ENCODE measurements at regions not wholly inside any gene's neighbourhood (a gene's known extent, or its start where the extent isn't known, plus 50 kb on each side); places are given as distances from the start of the nearest gene placed in this dataset.

DNA sequence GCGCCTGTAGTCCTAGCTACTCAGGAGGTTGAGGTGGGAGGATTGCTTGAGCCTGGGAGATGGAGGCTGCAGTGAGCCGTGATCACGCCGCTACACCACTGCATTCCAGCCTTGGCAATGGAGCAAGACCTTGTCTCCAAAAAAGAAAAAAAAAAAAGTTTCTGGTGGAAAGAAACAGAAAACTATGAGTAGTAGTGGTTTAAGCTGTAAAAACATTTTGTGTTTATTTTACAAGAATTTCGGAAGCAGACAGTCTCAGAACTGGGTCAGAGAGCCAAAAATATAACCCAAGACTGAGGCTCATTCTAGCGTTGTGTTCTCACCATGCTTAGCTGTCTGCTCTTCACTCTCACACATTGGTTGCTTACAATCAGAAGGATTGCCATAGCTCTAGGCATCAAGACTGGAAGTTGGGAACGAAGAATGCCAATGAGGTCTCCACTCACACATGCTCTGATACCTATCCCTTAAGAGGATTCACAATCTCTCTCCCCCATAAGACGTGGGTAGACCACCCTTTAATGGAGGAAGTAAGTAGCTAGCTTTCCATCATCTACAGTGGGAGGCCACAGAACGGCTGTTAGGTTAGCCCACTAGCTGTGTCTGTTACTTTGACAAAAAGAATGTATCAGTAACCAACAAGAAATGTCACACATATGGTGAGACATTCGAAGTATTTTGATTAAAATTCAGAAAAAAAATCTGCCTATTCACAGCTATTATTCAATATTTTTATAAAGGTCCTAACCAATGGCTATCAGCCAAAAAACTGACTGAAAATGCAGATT lies 117.6 kb upstream of the RASSF8 start:
- no peaks in the 10 kb centered on the region for H3K4me1 Mint-ChIP-seq (ENCODE audit: low read depth)
- H3K27ac Mint-ChIP-seq, result no peak overlapping the region
- H3K4me3 Mint-ChIP-seq, result no peak overlapping the region
- no peak for DNase-seq (ENCODE audit: low spot score)
- no peaks in the 10 kb centered on the region for H3K36me3 Mint-ChIP-seq (ENCODE audit: low read depth)
- intact Hi-C loops (cut with micrococcal nuclease), result no loop called here
- H3K27me3 Mint-ChIP-seq (ENCODE audit: insufficient read depth), result peaks cover 2% of the 10 kb centered on the region
- H3K9me3 Mint-ChIP-seq, result no peaks in the 10 kb centered on the region

GRCh38 chr12:25842254-25842653 lies 116.2 kb upstream of the RASSF8 start:
- Mint-ChIP-seq H3K9me3 (no peaks in the 10 kb centered on the region), H3K27me3 (ENCODE audit: insufficient read depth) (peaks cover 2% of the 10 kb centered on the region), H3K27ac (no peak overlapping the region), H3K36me3 (ENCODE audit: low read depth) (no peaks in the 10 kb centered on the region), H3K4me1 (ENCODE audit: low read depth) (no peaks in the 10 kb centered on the region), H3K4me3 (no peak overlapping the region)
- DNase-seq (ENCODE audit: low spot score), result no peak
- intact Hi-C loops (cut with micrococcal nuclease), result no loop called here

DNA sequence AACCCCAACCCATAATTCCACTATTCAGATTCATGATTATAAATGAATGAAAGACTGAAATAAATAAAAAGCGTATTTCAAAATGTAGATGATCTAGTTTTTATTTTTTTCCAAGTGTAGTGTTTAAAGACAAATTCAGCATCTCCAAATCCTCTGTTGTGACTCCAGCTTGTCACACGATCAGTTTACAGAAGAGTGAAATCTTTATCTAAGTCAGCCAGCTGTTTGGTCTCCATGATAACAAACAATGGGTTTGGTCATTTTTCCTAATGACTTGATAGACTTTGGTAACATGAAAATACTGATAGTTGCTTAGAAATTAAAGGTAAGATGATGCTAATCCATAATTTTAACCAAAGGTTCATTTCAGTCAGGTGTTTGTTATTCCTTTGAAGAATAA lies 114.5 kb upstream of the RASSF8 start:
- H3K4me1 Mint-ChIP-seq (ENCODE audit: low read depth), result no peaks in the 10 kb centered on the region
- H3K27me3 Mint-ChIP-seq (ENCODE audit: insufficient read depth), result peaks cover 2% of the 10 kb centered on the region
- no peak overlapping the region for H3K4me3 Mint-ChIP-seq
- H3K9me3 Mint-ChIP-seq, result no peaks in the 10 kb centered on the region
- no peak overlapping the region for H3K27ac Mint-ChIP-seq
- no peaks in the 10 kb centered on the region for H3K36me3 Mint-ChIP-seq (ENCODE audit: low read depth)
- intact Hi-C loops (cut with micrococcal nuclease), result no loop called here
- no peak for DNase-seq (ENCODE audit: low spot score)

- intact Hi-C loops (cut with micrococcal nuclease), result no loop called here
- H3K27ac Mint-ChIP-seq, result no peak overlapping the region
- no peaks in the 10 kb centered on the region for H3K36me3 Mint-ChIP-seq (ENCODE audit: low read depth)
Measured at GRCh38 chr12:25845415-25845814, 113.1 kb upstream of the RASSF8 start.

GRCh38 chr12:25852792-25853191 lies 105.7 kb upstream of the RASSF8 start:
- intact Hi-C loops (cut with micrococcal nuclease), result no loop called here
- Mint-ChIP-seq H3K4me1 (ENCODE audit: low read depth) (no peaks in the 10 kb centered on the region), H3K27me3 (ENCODE audit: insufficient read depth) (peaks cover 2% of the 10 kb centered on the region), H3K9me3 (no peaks in the 10 kb centered on the region), H3K4me3 (no peak overlapping the region), H3K36me3 (ENCODE audit: low read depth) (no peaks in the 10 kb centered on the region), H3K27ac (no peak overlapping the region)
- no peak for DNase-seq (ENCODE audit: low spot score)

More at GRCh38 chr12:25845415-25845814, 113.1 kb upstream of the RASSF8 start:
- no peaks in the 10 kb centered on the region for H3K4me1 Mint-ChIP-seq (ENCODE audit: low read depth)
- H3K27me3 Mint-ChIP-seq (ENCODE audit: insufficient read depth), result peaks cover 2% of the 10 kb centered on the region
- no peak for DNase-seq (ENCODE audit: low spot score)
- no peaks in the 10 kb centered on the region for H3K9me3 Mint-ChIP-seq
- no peak overlapping the region for H3K4me3 Mint-ChIP-seq

DNA sequence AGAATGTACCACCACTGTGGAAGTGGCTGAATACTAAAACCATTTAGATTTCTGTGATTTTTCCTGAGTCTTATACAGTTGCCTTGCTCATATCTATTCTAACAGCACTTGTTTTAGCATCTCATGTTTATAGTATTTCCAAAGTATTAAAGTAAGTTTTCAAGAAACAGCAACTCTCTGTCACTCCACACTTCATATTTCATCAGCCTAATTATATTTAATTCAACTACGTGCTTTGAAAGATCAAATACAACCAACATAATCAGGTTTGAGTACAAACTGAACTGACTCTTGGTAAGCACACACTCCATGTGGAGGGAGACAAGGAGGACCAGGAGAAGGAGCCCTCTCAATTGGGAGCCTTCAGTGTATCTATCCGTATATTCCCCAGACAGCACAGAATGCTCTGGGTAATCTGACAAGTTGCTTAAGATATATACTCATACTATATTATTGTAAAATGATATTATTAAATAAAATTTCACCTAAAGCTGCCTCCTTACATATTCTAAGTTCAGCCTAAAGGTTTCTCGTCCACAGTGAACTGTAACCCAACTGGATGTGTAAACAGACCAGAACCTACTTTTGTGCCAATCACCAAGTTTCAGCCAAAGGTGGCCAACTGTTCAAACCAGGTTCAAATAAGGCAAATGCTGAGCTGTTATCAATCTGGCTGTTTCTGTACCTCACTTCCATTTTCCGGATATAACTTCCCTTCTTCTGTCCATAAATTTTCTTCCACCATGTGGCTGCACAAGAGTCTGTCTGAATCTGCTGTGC lies 105.0 kb upstream of the RASSF8 start:
- Mint-ChIP-seq H3K4me1 (ENCODE audit: low read depth) (no peaks in the 10 kb centered on the region), H3K4me3 (no peak overlapping the region), H3K27ac (no peak overlapping the region), H3K27me3 (ENCODE audit: insufficient read depth) (peaks cover 2% of the 10 kb centered on the region), H3K9me3 (no peaks in the 10 kb centered on the region), H3K36me3 (ENCODE audit: low read depth) (no peaks in the 10 kb centered on the region)
- no peak for DNase-seq (ENCODE audit: low spot score)
- intact Hi-C loops (cut with micrococcal nuclease), result no loop called here

DNA sequence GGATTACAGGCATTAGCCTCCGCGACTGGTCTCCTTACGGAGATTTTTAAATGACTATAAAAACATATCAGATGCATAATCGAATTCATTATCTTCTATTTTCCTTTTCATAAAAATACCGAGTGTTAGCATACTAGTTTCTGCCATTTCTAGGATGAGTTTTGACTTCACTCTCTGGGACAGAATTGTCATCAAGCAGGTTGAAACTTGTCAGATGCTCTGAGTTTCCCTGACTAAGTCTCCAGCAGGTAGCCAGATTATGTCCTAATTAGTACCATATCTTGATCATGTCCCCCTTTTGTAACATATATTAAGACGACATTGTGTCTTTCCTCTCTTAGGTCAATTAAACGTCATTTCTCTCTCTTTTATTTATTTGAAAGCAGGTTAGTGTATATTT lies 103.5 kb upstream of the RASSF8 start:
- Mint-ChIP-seq H3K4me1 (ENCODE audit: low read depth) (peaks cover 11% of the 10 kb centered on the region), H3K36me3 (ENCODE audit: low read depth) (no peaks in the 10 kb centered on the region), H3K9me3 (no peaks in the 10 kb centered on the region), H3K27ac (no peak overlapping the region), H3K27me3 (ENCODE audit: insufficient read depth) (peaks cover 2% of the 10 kb centered on the region), H3K4me3 (no peak overlapping the region)
- intact Hi-C loops (cut with micrococcal nuclease), result no loop called here
- DNase-seq (ENCODE audit: low spot score), result no peak

GRCh38 chr12:25855716-25856115 lies 102.8 kb upstream of the RASSF8 start:
- intact Hi-C loops (cut with micrococcal nuclease), result no loop called here
- H3K27ac Mint-ChIP-seq, result no peak overlapping the region

GRCh38 chr12:25859976-25860375 lies 98.5 kb upstream of the RASSF8 start:
- no peaks in the 10 kb centered on the region for H3K36me3 Mint-ChIP-seq (ENCODE audit: low read depth)
- peaks cover 12% of the 10 kb centered on the region for H3K4me1 Mint-ChIP-seq (ENCODE audit: low read depth)
- intact Hi-C loops (cut with micrococcal nuclease), result no loop called here
- H3K27ac Mint-ChIP-seq, result no peak overlapping the region
- DNase-seq (ENCODE audit: low spot score), result no peak
- no peaks in the 10 kb centered on the region for H3K27me3 Mint-ChIP-seq (ENCODE audit: insufficient read depth)
- H3K4me3 Mint-ChIP-seq, result no peak overlapping the region
- no peaks in the 10 kb centered on the region for H3K9me3 Mint-ChIP-seq

More at GRCh38 chr12:25855716-25856115, 102.8 kb upstream of the RASSF8 start:
- peaks cover 2% of the 10 kb centered on the region for H3K27me3 Mint-ChIP-seq (ENCODE audit: insufficient read depth)
- no peak overlapping the region for H3K4me3 Mint-ChIP-seq
- no peak for DNase-seq (ENCODE audit: low spot score)
- no peaks in the 10 kb centered on the region for H3K36me3 Mint-ChIP-seq (ENCODE audit: low read depth)
- no peaks in the 10 kb centered on the region for H3K9me3 Mint-ChIP-seq
- peaks cover 12% of the 10 kb centered on the region for H3K4me1 Mint-ChIP-seq (ENCODE audit: low read depth)

DNA sequence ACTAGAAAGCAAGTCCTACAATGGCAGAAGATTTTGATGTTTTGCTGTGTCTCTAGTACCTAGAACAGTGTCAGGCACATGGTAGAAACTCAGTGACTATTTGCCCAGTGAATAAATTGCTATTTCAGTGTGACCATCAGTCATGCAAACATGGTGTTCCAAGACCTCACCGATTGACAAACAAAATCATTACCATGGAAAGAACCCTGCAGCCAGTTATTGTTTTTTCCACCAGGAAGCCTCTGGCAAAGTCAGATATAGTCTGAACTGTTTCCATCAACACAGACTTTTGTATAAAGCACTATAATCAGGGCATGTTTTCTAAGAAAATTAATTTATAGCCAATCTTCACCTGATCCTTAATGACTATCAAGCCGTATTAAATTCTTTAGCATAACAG lies 97.3 kb upstream of the RASSF8 start:
- Mint-ChIP-seq H3K27ac (no peak overlapping the region), H3K4me1 (ENCODE audit: low read depth) (peaks cover 12% of the 10 kb centered on the region), H3K36me3 (ENCODE audit: low read depth) (no peaks in the 10 kb centered on the region), H3K4me3 (no peak overlapping the region), H3K27me3 (ENCODE audit: insufficient read depth) (no peaks in the 10 kb centered on the region), H3K9me3 (no peaks in the 10 kb centered on the region)
- intact Hi-C loops (cut with micrococcal nuclease), result no loop called here
- no peak for DNase-seq (ENCODE audit: low spot score)

DNA sequence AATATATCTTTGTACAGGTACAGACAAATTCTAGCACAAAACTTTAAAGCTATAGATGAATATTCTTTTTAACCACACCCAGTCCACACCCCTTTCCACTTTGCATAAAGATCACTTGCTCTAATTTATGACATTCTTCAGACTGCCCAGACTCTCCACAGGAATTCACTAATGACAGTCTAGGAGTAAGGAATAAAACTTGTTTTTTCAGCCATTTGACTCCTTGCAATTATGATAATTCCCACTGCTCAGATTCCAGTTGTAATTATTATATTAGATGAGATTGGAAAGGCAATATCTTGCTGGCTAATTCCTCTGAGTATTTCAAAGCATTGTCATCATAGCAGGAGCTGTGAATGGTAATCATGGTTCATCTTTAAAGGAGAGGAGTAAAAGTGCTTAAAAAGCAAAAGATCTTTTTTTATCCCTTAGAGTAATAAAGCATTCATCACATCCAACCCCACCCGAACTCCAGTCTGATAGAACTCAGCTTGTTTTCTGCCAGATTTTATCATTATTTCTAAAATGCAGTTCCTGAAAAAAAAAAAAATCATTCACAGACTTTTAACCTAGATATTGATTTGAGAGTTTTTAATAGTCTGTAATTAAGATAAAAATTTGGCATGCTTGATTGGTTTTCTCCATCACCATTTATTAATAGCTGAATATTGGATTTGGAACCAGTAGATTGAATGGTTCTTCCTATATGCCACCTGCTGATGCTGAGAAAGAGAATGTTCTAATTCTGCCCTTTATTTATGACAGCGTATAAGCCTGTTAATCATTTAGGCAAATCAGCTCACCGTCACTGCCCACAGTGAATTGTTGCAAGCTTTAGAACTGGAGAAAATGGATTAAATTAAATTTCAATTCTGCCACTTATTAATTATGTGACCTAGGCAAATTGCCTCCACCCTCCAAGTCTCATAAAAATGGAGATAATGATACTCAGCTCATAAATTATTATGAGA lies 93.9 kb upstream of the RASSF8 start:
- Mint-ChIP-seq H3K27me3 (ENCODE audit: insufficient read depth) (peaks cover 5% of the 10 kb centered on the region), H3K27ac (no peak overlapping the region), H3K9me3 (no peaks in the 10 kb centered on the region), H3K4me3 (no peak overlapping the region), H3K4me1 (ENCODE audit: low read depth) (peaks cover 5% of the 10 kb centered on the region), H3K36me3 (ENCODE audit: low read depth) (no peaks in the 10 kb centered on the region)
- intact Hi-C loops (cut with micrococcal nuclease), result no loop called here
- no peak for DNase-seq (ENCODE audit: low spot score)

DNA sequence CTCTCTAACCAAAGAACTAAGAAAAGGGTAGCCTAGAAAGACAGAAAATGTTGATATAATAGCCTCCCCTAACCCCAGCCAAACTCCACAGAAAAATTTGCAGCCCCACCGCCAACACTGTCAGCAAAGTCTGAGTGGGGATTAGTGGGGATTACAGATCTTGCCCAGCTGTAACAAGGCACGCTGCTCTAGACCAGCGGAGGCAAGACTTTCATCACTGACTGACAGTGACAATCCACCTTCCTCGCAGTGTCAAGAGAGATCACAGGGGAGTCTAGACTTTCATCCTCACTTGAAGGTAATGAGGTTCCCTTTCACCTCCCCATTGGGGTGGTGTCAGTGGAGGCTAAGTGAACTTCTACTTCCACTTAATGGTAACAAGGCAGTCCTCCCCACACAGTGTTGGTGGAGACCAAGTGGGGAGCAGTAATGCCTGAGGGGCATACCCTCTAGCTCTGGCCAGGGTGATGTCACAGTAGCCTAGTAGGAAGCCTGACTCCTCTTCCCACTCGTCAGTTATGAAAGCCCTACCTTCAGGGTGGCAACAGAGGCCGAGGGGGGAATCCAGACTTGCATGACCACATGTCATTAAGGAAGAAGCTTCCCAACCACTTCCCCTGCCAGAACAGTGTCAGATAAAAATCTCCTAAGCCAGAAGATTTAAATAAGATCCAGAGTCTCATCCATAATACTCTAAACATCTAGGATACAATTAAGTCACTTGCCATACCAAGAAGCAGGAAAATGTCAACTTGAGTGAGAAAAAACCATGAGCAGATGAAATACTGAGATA lies 91.7 kb upstream of the RASSF8 start:
- no peak overlapping the region for H3K4me3 Mint-ChIP-seq
- H3K4me1 Mint-ChIP-seq (ENCODE audit: low read depth), result no peaks in the 10 kb centered on the region
- H3K36me3 Mint-ChIP-seq (ENCODE audit: low read depth), result no peaks in the 10 kb centered on the region
- no peak for DNase-seq (ENCODE audit: low spot score)
- no peak overlapping the region for H3K27ac Mint-ChIP-seq
- intact Hi-C loops (cut with micrococcal nuclease), result no loop called here
- peaks cover 5% of the 10 kb centered on the region for H3K27me3 Mint-ChIP-seq (ENCODE audit: insufficient read depth)
- H3K9me3 Mint-ChIP-seq, result no peaks in the 10 kb centered on the region
